HG03378 (cell line): ENCODE measurements at regions not wholly inside any gene's neighbourhood (a gene's known extent, or its start where the extent isn't known, plus 50 kb on each side); places are given as distances from the start of the nearest gene placed in this dataset.

Experiments
- ATAC-seq: cut with Tn5 transposase; IDR thresholded peaks from one replicate; pipeline ENCODE4 v1.9.1; 2021; ENCODE audit warnings: mild to moderate bottlenecking, moderate library complexity; ENCODE audit not compliant: unreplicated experiment

DNA sequence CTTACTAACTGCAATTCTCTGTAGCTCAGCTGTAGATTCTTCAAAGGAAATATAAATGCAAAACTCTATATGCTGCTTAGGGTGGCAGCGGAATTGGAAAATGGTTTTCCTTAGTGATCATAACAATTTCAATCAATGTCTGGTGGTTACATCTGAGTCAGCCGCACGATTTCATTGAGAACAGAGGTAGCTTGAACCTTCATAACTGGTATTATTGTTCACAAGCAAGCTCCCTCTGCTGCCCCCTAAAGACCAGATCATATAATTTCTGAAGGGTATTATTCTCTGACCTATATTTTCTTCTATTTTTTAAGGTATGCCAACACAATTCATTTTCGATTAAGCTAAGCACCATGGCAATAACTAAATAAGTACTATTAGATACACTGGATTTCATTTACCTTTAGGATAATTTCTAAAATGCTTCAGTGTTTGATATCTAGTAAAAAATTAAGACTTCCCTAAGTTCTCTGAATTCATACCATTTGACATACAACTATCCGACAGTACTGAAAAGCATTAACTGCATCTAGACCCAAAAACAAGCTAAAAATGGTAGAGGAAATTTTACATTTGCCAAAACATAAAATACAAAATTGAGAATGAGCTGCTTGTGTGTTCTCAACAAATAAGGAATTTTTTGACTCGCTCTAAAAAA lies 181.1 kb upstream of the SPEF2 start:
- ATAC-seq: peak; percentile 62

DNA sequence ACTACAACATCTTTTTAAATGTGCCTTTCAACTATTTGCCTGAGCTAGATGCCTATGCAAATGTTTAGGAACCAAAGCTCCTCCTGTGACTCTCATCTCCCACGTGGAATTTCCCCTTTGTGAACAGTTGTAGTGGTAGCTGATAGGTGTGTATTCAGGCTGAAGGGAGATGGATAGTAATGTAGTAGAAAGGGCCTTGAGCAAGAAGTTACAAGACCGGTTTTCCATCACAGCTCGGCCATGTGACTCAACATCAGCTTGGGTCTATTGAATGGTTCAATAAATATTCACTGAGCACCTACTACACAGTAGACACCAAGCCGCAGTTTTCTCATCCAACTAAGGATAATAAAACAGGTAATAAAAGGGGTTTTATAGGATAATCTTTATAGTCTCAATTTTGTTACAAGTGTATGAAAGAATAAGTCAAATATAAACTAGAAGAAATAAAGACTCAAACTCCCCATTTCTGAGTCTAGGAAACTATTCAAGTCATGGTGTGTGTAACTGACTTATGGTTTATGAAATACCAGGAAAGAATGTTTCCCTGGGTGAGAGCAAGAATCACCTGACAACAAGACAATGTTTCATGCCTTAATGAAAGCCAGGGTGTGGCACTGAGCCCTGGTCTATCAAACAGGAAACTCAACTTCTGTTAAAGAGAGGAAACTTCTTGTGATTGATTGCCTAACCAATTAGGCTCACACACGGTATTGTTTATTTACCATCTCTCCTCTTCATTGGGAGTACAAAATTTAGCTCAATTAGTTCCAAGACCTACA lies 187.1 kb upstream of the SPEF2 start:
- no peak for ATAC-seq

DNA sequence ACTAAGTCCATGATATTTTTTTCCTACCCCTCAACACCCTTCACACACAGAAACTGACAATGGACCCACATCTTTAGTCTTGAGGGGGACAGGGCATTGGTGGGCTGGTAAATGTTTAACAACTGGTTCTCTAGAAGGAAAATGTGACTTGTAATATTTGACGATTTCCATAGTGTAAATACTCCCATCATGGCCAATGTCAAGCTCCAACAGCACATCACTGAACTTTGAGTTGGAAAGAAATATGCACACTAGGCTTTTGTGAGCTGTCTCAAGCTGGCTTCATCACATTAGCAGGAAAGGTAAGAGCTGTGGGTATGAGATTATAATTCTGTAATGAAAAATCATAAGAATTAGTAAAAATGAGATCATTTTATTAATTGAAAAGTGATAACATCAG lies 189.9 kb upstream of the PRLR start:
- ATAC-seq: no peak

DNA sequence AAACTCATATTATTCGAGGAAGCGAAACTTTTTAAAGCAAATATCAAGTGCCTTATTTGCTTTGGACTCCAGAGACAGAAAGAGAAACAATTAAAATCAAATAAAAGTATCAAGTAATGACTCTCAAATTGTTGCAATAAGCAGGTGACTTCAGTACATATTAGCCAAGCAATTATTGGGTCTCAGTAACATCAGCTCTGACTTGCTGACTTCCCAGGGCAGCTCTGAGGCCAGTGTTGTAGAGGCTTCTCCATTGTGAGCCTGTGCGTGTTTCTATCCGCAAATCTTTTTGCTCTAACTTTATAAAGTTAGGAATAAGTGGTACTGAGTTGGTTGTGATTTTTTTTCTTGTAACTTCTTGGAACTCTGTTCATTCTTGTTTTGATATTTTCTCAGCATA lies 186.8 kb upstream of the PRLR start:
- ATAC-seq: no peak

DNA sequence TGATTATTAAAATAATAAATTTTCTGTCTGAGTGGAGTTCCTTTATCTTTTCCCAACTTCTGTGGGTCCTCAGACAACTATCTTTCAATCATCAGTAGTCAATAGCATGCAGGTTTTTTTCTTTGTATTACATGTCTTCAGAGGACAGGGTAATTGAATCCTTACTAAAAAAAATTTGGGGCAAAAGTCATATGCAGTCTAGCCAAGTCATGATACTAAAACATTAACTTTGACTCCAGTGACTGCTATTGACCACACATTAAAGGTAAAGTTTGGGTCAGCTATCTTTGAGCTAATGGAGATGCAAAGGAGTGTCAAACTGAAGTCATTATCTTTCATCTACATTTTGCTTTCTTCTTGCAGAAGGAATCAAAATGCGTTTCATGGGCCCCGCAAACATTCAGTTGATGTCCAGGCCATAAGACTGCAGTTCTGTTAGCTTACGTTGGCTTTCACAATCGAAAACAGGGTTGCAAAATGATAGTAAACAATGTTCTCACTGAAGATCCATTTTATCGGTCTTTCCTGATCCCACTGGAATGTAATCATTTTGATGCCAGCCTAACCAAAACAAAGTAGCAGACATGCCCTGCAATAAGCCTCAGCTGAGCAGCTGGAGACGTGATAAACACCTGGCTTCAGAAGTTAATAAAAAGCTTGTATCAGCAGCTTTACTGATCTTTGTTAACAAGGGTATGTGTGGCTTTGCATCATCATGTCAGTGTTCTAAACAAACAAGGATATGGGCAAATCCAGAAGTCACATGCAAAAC lies 186.1 kb upstream of the PRLR start:
- no peak for ATAC-seq

DNA sequence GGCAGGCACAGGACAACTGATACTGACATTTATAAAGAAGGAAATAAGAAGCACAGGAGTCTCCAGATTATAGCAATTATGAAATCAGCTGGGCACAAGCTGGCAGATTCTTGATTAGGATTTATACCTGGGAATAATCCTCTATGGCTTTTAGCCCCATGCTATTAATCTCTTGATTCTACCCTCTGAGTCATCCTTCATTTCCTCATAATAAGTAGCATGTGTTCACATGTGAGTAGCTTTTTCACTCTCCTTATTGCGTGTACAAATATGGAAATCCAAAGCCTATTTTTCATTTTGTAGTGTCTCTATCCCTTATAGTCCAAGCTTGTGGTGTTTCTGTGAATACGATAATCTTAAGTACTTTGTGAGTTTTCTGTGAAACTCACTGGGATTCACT lies 185.0 kb upstream of the PRLR start:
- ATAC-seq: no peak

DNA sequence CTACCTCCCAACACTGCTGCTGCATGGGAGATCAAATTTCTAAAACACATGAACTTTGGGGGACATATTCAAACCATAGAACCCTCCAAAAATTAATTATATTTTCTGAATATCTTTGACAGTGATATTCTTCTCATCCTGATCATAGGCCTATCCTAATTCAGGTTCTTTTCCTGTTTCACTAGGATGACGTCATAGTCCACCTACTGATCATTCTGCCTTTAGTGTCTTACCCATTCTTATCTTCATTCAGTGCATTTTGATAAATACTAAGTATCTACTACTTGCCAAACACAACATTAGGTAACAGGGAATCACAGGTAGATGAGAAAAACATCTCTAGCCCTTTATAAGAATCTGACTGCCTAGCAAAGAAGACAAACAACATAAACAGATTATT lies 179.1 kb upstream of the PRLR start:
- ATAC-seq: no peak

DNA sequence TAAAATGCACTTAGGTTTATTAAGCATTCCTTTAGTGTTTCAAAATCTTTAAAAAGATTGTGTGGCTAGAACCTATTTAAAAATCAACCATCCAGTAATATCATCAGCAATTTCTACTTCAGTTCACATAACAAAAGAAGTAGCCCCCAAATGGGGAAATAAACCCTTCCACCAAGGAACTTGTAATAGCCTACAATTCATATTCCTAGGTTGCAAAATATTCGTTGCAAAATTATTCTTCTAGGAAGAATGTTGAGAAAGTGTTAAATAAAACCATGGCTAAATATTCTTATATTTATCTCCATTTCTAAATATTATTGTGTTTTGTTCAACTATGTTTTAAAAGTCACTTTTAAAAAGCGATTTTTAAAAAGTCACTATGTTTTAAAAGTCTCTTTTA lies 177.9 kb upstream of the PRLR start:
- ATAC-seq: no peak

DNA sequence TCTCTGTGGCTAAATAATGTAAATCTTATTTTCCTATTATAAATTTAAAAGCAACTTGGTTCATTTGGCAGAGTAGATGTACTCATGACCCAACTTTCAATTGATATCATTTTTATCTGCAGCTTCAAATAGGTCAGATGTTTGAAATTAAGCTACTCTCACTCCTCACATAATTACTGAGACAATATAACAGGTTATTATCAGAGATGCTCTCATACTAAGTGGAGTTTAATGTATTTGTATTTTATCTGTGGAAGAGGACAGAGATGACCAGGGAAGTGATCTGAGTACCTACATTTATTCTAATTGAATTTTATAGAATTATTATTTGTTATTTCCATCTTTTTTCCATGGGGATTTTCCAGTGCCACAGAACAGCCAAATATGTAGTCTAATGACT lies 177.4 kb upstream of the PRLR start:
- no peak for ATAC-seq

DNA sequence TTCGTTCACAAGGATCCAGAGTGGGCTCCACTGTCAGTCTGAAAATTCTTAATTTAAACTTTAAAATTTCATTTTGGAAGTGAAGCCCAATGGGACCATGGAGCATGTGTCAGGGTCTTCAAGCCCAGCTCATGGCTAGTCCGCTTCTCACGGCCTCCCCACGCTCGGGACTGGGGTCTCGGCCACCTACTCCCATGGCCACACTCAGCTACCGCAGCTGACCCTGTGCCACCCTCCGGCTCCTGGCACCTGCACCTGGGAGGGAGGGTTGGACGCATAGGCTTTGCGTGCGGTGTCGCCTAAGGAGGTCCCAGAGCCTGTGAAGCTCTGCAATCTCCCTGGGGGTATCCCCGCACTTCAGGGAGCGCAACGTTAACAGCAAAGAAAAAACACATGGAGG lies 175.7 kb upstream of the PRLR start:
- no peak for ATAC-seq

DNA sequence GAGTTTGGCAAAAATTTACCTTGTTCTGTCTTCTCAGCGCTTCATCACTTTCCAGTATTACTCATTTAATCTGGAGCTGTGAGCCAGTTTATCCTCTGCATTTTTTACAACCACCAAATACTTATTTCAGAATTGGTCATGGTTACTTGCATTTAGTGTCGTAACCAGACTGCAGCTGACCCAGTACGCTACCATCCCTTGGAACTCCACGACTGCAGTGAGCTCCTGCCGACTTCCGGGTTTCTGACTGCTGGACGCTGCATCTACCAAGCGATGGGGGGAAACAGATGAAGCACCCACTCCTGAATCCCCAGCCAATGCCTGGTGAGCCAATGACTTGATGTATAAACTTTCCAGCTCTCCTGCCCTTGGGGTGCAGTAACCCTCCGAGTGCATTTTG lies 174.4 kb upstream of the PRLR start:
- ATAC-seq: no peak

DNA sequence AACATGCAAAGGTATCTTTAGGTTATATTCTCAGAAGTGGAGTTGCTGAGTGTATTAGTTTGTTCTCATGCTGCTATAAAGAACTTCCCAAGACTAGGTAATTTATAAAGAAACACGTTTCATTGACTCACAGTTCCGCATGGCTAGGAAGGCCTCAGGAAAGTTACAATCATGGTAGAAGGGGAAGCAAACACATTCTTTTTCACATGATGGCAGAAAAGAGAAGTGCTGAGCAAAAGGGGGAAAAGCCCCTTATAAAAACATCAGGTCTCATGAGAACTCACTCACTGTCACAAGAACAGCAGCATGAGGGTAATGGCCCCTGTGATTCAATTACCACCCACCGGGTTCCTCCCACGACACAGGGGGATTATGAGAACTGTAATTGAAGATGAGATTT lies 163.6 kb upstream of the PRLR start:
- ATAC-seq: no peak

DNA sequence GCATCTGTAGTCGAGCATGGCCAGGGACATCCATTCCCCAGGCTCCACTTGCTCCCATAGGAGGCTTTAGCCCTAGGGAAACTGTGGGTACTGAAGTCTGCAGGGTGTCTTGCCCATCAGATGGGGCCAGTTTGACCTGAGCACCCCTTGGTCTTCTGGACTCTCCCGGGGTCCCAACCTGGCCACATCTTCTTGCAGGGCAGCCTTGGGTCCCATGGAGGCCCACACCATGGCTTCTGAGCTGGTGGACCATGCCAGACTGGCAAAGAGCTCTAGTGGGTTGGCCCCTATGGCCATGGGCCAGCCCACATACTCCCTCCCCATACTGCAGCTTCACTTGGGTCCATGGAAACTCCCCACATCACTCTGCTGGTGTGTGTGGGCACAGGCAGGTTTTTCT lies 154.4 kb upstream of the PRLR start:
- no peak for ATAC-seq

DNA sequence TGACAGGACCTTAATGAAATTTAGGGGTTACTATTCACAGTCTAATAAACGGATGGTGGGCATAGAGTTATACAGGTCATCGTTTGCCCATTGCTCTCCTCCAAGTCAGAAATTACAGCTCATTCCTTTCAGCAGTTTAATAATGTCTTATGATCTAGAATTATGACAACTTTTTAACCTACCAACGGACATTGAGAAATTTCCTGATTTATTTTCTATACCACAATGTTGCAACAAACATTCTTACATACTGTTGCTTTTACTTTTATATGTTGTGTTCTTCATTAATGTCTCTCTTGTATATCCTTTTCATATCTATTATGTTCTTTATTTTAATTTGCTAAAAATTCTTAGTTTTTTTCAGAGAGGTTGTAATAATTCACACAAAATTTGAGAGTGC lies 152.8 kb upstream of the PRLR start:
- ATAC-seq: no peak

DNA sequence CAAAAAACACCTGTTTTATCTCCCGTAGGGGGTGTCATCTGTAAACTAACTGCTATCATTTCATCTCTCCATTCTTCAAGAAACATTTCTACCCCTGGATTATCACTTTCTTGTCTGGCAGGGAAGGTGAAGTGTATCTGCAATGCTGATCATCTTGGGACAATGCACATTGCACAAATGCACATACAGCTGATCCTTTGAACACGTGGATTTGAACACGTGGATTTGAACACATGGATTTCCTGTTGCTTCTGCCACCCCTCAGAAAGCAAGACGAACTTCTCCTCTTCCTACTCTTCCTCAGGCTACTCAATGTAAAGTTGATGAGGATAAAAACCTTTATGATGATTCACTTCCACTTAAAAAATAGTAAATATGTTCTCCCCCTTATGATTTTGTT lies 147.4 kb upstream of the PRLR start:
- ATAC-seq: no peak

DNA sequence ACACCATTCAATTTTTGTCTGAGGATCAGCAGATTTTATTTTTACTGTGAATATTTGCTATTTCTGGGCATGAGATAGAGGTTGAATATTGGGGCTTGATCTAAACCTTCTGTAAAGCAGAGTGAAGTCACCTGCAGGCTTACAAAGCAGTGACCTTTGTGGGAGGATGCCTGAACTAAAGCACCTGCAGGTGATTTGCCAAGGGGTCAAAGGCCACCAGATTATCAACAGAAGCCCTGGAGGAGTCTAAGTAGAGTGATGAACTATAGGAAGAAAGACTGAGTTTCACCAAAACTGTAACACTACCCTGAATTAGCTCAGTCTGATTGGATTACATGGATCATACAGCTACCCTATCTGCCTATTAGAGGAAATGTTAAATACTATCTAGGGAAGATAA lies 144.3 kb upstream of the PRLR start:
- ATAC-seq: no peak

DNA sequence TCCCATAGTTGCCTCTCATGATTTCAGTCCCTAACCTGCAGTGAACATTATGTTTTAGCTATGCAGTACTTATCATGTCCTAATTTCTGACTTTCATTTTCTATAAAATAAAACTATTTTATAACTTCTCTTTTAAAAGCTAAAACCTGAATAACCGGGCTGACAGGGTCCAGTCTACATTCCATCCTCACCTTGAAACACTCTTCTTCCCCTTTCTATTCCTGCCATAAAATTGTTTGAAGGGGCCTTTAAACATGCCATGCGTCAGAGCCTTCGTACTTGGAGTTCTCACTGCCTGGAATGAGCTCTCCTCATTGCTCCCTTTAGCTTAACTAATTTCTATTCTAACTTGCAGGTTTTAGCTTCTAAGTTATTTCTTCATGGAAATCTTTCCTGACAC lies 143.0 kb upstream of the PRLR start:
- no peak for ATAC-seq

DNA sequence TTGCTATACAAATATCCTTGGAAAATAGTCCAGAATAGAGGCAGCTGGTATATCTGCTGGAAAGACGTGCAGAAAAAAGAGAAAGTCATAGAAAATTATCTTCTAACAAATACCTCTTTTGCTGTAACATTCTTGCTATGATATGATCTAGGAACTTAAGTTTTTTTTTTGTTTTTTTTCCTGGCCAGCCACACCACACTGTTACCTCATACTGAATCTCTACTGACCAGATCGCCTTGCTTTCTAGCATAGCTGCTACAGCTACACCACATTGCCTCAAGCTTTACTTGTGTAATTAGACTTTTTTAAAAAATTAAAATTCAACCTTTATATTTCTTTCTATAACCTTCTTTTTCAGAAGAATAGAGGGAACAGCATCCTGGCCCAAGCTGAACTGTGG lies 142.2 kb upstream of the PRLR start:
- no peak for ATAC-seq

DNA sequence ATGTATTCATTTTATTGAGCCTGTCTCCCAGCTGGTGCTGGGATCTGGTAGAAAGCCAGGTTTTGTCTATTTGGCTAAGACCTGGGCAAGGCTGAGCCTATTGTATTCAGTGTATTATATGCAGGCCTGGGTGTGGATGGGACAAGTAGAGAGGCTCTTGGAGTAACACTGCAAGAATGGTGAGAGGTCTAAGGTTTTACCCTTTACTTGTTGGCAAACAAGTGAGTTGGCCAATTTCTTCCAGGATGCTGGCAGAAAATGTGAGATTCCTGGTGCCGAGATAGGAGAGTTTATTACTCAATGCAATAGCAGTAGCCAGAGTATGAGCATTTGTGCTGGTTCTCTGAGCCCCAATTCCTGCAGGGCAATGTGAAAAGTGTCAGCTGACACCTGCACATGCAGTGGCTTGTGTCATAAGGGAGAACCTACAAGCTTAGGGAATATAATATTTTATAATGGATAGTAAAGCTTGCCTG lies 141.7 kb upstream of the PRLR start:
- ATAC-seq: no peak

DNA sequence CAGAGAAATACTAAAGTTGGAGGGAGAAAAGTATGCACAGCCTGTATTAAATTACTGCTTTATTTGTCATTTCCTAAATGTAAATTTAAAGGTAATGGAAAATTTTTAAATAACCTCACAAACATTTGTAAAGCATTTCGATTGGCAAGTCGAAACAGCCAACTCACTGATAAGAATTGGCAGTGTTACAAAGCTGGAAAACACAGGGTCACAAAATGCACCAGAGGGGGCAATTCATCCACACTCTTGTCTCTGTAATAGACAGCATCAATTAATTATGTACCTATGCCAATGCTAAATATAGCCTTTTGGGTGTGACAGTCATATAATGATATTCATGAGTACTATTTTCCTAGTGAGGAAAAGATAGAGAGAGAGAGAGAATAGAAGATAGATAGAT lies 140.6 kb upstream of the PRLR start:
- no peak for ATAC-seq

DNA sequence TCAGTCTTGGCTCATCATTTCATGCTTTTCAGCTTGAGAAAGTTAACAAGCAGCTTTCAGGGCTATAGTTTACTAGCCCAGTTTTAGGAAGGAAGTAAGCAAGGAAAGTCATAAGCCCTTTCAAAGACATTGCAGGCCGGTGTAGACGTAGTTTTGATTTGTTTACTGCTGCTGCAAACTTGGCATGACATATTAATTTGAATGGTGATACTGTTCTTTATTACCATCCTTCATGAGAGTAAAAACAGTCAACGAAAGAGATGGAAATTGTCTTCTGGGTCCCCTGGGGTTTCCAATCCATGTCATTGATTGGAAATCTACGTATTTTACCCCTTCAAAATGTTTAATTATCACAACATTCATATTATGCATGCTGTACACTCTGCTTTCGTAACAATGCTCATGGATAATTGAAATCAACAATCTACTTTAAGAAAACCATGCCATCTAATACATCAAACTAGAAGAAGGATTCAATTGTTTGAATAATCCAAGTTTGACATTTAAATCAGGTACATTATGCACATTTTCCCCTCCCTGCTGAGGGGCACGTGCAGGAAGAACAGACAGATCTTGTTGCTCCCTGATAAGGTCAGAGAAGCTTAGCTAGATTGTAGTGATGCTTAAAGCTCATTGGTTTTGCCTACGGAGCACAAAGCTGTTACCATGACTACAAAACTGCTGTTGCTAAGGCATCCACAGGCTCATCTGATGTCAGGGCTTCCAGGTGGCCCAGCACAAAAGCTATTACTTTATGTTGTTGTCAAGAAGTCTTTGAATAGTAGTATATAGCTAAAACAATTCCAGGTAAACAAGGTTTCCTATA lies 139.9 kb upstream of the PRLR start:
- no peak for ATAC-seq
